CD4-positive, alpha-beta memory T cell (primary cell): ENCODE measurements at regions not wholly inside any gene's neighbourhood (a gene's known extent, or its start where the extent isn't known, plus 50 kb on each side); places are given as distances from the start of the nearest gene placed in this dataset.

Experiments
- CTCF ChIA-PET: fragments of 350-600 bp; sonication (Branson Sonifier 250); formaldehyde crosslinking; loops from one replicate; lab custom pipeline; 2021; ENCODE audit warnings: inconsistent platforms; ENCODE audit not compliant: partially characterized antibody; lab: Charles Lee
- POLR2A ChIA-PET: fragments of 350-600 bp; sonication (Branson Sonifier 250); formaldehyde crosslinking; loops from one replicate; lab custom pipeline; 2021; ENCODE audit not compliant: partially characterized antibody; lab: Charles Lee
- DNase-seq, 5 donors: peaks; one replicate each; pipeline versions ENCODE4 v3.0.0 to v3.0.0-alpha.2; 2020 to 2022; ENCODE audit warnings: mixed read lengths in 1 of 5
- H3K27ac ChIP-seq: one replicate; pipeline ENCODE4 v1.7.0; 2013; ENCODE audit warnings: low read depth, low read length
- H3K27me3 ChIP-seq: 2 replicates; pipeline ENCODE4 v1.7.0; 2013; ENCODE audit warnings: mild to moderate bottlenecking, low read length, moderate library complexity; ENCODE audit not compliant: insufficient read depth
- H3K36me3 ChIP-seq: 2 replicates; pipeline ENCODE4 v1.7.0; 2013; ENCODE audit warnings: mild to moderate bottlenecking, low read length, moderate library complexity; ENCODE audit not compliant: insufficient read depth
- H3K4me1 ChIP-seq: 2 replicates; pipeline ENCODE4 v1.7.0; 2013; ENCODE audit warnings: mild to moderate bottlenecking, low read length, moderate library complexity; ENCODE audit not compliant: insufficient read depth
- H3K4me3 ChIP-seq, 2 donors: one replicate each; pipeline ENCODE4 v1.7.0; 2013; ENCODE audit warnings: low read length in 2 of 2, mild to moderate bottlenecking in 1 of 2
- H3K9me3 ChIP-seq, 2 donors: one replicate each; pipeline ENCODE4 v1.7.0; 2013; ENCODE audit warnings: low read length in 2 of 2, control low read depth in 1 of 2; ENCODE audit not compliant: control insufficient read depth in 1 of 2
- H3K27ac Mint-ChIP-seq, 7 donors: one replicate each; pipeline ENCODE4 v1.8.0; 2020 to 2021; ENCODE audit warnings: mixed read lengths in 7 of 7, mild to moderate bottlenecking in 6 of 7, inconsistent platforms in 3 of 7, moderate library complexity in 3 of 7
- H3K27me3 Mint-ChIP-seq, 2 donors: one replicate each; pipeline ENCODE4 v1.8.0; 2020 to 2021; ENCODE audit warnings: mixed read lengths in 2 of 2
- H3K36me3 Mint-ChIP-seq, 2 donors: one replicate each; pipeline ENCODE4 v1.8.0; 2020 to 2021; ENCODE audit warnings: mixed read lengths in 2 of 2, inconsistent platforms in 1 of 2, mild to moderate bottlenecking in 1 of 2
- H3K4me1 Mint-ChIP-seq, 4 donors: one replicate each; pipeline ENCODE4 v1.8.0; 2020 to 2021; ENCODE audit warnings: mixed read lengths in 4 of 4, mild to moderate bottlenecking in 1 of 4
- H3K4me3 Mint-ChIP-seq, 8 donors: one replicate each; pipeline ENCODE4 v1.8.0; 2020 to 2021; ENCODE audit warnings: mixed read lengths in 8 of 8, mild to moderate bottlenecking in 7 of 8, moderate library complexity in 6 of 8, inconsistent platforms in 3 of 8
- H3K9me3 Mint-ChIP-seq, 8 donors: one replicate each; pipeline ENCODE4 v1.8.0; 2020 to 2021; ENCODE audit warnings: mixed read lengths in 8 of 8, mild to moderate bottlenecking in 5 of 8, inconsistent platforms in 3 of 8, moderate library complexity in 1 of 8
- intact Hi-C: fragments of 100-400 bp; cut with micrococcal nuclease; formaldehyde crosslinking; loops from one replicate; pipeline ENCODE4 v1.15.1; 2023

DNA sequence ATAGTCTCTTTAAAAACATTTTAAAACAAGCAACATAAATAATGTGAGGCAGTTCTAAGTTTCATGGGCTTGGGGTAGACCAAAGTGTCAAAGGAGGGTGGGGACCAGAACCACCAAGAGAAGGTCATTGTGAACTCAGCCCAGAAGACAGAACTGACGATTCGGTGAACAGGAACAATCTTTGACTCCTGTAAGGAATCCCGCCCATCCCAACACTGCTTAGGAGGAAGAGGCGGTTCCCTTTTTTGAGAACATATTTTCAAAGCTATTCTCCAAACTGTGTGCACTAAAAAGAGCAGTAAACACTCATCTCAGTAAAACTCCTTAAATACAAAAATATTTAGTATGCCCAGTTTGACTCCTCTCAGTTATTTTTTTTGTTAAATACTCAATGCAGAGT lies 176.5 kb upstream of the TLE4 start:
- DNase-seq: no peak

DNA sequence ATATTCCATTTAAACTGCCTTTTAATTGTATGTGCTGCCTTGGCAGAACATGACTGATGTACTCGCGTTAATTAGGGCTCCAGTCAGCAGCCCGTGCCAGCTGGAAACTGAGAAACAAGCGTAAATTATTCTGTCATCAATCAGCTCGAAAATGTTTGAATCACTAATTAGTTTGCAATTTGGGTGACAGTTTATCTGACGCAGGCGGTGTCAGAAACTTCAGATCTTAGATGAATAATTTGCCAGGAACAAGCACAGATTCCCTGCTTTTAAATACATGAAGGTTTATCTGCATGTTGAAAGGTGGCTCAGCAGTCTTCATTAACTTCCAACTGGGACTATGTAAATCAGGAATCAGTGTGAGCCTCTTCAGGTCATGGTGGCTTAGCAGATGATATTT lies 176.0 kb upstream of the TLE4 start:
- H3K4me3 ChIP-seq: no peak overlapping the region
- Mint-ChIP-seq H3K27ac (no peak overlapping the region), H3K9me3 (no peaks in the 10 kb centered on the region)

More for the DNA sequence above, 176.5 kb upstream of the TLE4 start:
- ChIA-PET POLR2A (no interaction called here), CTCF (no interaction called here)
- no peak overlapping the region for H3K4me3 ChIP-seq
- no peaks in the 10 kb centered on the region for H3K36me3 Mint-ChIP-seq
- no peaks in the 10 kb centered on the region for H3K36me3 ChIP-seq
- no peaks in the 10 kb centered on the region for H3K9me3 ChIP-seq
- H3K27me3 ChIP-seq: no peaks in the 10 kb centered on the region
- intact Hi-C loops: no loop called here
- H3K4me1 ChIP-seq: no peaks in the 10 kb centered on the region
- no peak overlapping the region for H3K27ac Mint-ChIP-seq
- no peak overlapping the region for H3K27ac ChIP-seq
- no peaks in the 10 kb centered on the region for H3K9me3 Mint-ChIP-seq
- H3K4me1 Mint-ChIP-seq: no peaks in the 10 kb centered on the region
- peaks cover 1 to 6% of the 10 kb centered on the region in 2 donors for H3K27me3 Mint-ChIP-seq
- H3K4me3 Mint-ChIP-seq: no peak overlapping the region

GRCh38 chr9:79396168-79396567 lies 175.6 kb upstream of the TLE4 start:
- Histone ChIP-seq H3K4me1 (no peaks in the 10 kb centered on the region), H3K27ac (no peak overlapping the region), H3K27me3 (no peaks in the 10 kb centered on the region), H3K36me3 (no peaks in the 10 kb centered on the region), H3K4me3 (no peak overlapping the region), H3K9me3 (no peaks in the 10 kb centered on the region)
- H3K4me1 Mint-ChIP-seq: no peaks in the 10 kb centered on the region
- H3K9me3 Mint-ChIP-seq: no peaks in the 10 kb centered on the region
- H3K36me3 Mint-ChIP-seq: no peaks in the 10 kb centered on the region
- no peak overlapping the region for H3K27ac Mint-ChIP-seq
- no peak overlapping the region for H3K4me3 Mint-ChIP-seq
- POLR2A ChIA-PET: no interaction called here
- no peak for DNase-seq
- intact Hi-C loops: no loop called here
- H3K27me3 Mint-ChIP-seq: no peaks in the 10 kb centered on the region
- CTCF ChIA-PET: no interaction called here

More for the DNA sequence above, 176.0 kb upstream of the TLE4 start:
- CTCF ChIA-PET: no interaction called here
- H3K9me3 ChIP-seq: no peaks in the 10 kb centered on the region
- POLR2A ChIA-PET: no interaction called here
- Mint-ChIP-seq H3K27me3 (peaks cover 0 to under 1% of the 10 kb centered on the region in 2 donors), H3K36me3 (no peaks in the 10 kb centered on the region), H3K4me1 (no peaks in the 10 kb centered on the region), H3K4me3 (no peak overlapping the region)
- H3K27me3 ChIP-seq: no peaks in the 10 kb centered on the region
- no peak overlapping the region for H3K27ac ChIP-seq
- no peaks in the 10 kb centered on the region for H3K4me1 ChIP-seq
- no peak for DNase-seq
- intact Hi-C loops: no loop called here
- H3K36me3 ChIP-seq: no peaks in the 10 kb centered on the region

GRCh38 chr9:79403495-79403894 lies 168.3 kb upstream of the TLE4 start:
- Mint-ChIP-seq H3K27ac (no peak overlapping the region), H3K4me3 (no peak overlapping the region), H3K36me3 (no peaks in the 10 kb centered on the region), H3K4me1 (no peaks in the 10 kb centered on the region), H3K9me3 (peaks cover 0 to 3% (median 0%) of the 10 kb centered on the region in 8 donors), H3K27me3 (no peaks in the 10 kb centered on the region)
- H3K27me3 ChIP-seq: no peaks in the 10 kb centered on the region
- no peaks in the 10 kb centered on the region for H3K4me1 ChIP-seq
- H3K36me3 ChIP-seq: no peaks in the 10 kb centered on the region
- intact Hi-C loops: loop anchor here (10.0 kb wide), 1 partner anchor 771 kb away; no protein-coding TSS in a partner anchor
- ChIA-PET CTCF (interaction anchor here (0.8 to 1.9 kb wide), 2 partner anchors 15 to 772 kb away, joined by 3 to 5 read pairs; no protein-coding TSS in a partner anchor), POLR2A (no interaction called here)
- no peak overlapping the region for H3K4me3 ChIP-seq
- peak in 2 of 5 donors; percentile 1 to 4 for DNase-seq
- H3K27ac ChIP-seq: no peak overlapping the region
- H3K9me3 ChIP-seq: no peaks in the 10 kb centered on the region

- DNase-seq: no peak
- H3K4me3 Mint-ChIP-seq: no peak overlapping the region
- Histone ChIP-seq H3K4me3 (no peak overlapping the region), H3K36me3 (no peaks in the 10 kb centered on the region), H3K27ac (no peak overlapping the region), H3K4me1 (no peaks in the 10 kb centered on the region), H3K27me3 (no peaks in the 10 kb centered on the region), H3K9me3 (no peaks in the 10 kb centered on the region)
- intact Hi-C loops: loop anchor here (10.0 kb wide), 1 partner anchor 767 kb away; no protein-coding TSS in a partner anchor
- peaks cover 0 to 3% (median 0%) of the 10 kb centered on the region in 8 donors for H3K9me3 Mint-ChIP-seq
- no peaks in the 10 kb centered on the region for H3K36me3 Mint-ChIP-seq
- no peaks in the 10 kb centered on the region for H3K4me1 Mint-ChIP-seq
- no peak overlapping the region for H3K27ac Mint-ChIP-seq
- CTCF ChIA-PET: no interaction called here
- H3K27me3 Mint-ChIP-seq: peaks cover 0 to 5% of the 10 kb centered on the region in 2 donors
- POLR2A ChIA-PET: no interaction called here
Measured at GRCh38 chr9:79408200-79408599, 163.6 kb upstream of the TLE4 start.

DNA sequence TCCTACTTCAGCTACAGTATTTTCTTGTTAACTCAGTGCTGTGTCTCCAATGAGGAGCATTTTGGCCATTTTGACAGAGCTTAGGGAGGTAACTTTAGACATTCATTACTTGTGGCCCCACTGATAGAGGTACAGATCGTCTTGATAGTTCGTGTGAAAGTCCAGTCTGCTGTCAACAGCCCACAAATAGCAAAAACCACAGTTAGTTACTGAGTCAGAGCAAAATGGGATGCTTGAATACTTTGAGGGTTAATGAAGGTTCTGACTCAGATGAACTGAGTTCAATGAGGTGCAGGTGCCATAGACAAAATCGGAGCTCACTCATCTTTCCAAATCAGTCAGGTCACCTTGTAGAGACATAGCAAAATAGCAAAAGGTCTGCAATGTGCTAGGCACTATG lies 163.1 kb upstream of the TLE4 start:
- H3K9me3 Mint-ChIP-seq: peaks cover 0 to 3% (median 0%) of the 10 kb centered on the region in 8 donors
- no peaks in the 10 kb centered on the region for H3K4me1 Mint-ChIP-seq
- H3K27ac ChIP-seq: no peak overlapping the region
- H3K27ac Mint-ChIP-seq: no peak overlapping the region
- H3K4me1 ChIP-seq: no peaks in the 10 kb centered on the region
- POLR2A ChIA-PET: no interaction called here
- H3K36me3 Mint-ChIP-seq: no peaks in the 10 kb centered on the region
- no peaks in the 10 kb centered on the region for H3K36me3 ChIP-seq
- CTCF ChIA-PET: no interaction called here
- peaks cover 0 to 5% of the 10 kb centered on the region in 2 donors for H3K27me3 Mint-ChIP-seq
- no peaks in the 10 kb centered on the region for H3K9me3 ChIP-seq
- H3K4me3 Mint-ChIP-seq: no peak overlapping the region
- no peaks in the 10 kb centered on the region for H3K27me3 ChIP-seq
- no peak for DNase-seq
- intact Hi-C loops: loop anchor here (10.0 kb wide), 1 partner anchor 766 kb away; no protein-coding TSS in a partner anchor
- H3K4me3 ChIP-seq: no peak overlapping the region

GRCh38 chr9:79409182-79409823 lies 162.5 kb upstream of the TLE4 start:
- intact Hi-C loops: loop anchor here (10.0 kb wide), 1 partner anchor 765 kb away; no protein-coding TSS in a partner anchor

More at GRCh38 chr9:79409182-79409823, 162.5 kb upstream of the TLE4 start:
- H3K27me3 Mint-ChIP-seq: peaks cover 0 to 5% of the 10 kb centered on the region in 2 donors
- no peaks in the 10 kb centered on the region for H3K36me3 Mint-ChIP-seq
- Histone ChIP-seq H3K36me3 (no peaks in the 10 kb centered on the region), H3K4me3 (no peak overlapping the region), H3K9me3 (no peaks in the 10 kb centered on the region), H3K4me1 (no peaks in the 10 kb centered on the region), H3K27ac (no peak overlapping the region), H3K27me3 (no peaks in the 10 kb centered on the region)
- H3K9me3 Mint-ChIP-seq: peaks cover 0 to 3% (median 0%) of the 10 kb centered on the region in 8 donors
- DNase-seq: no peak
- POLR2A ChIA-PET: no interaction called here
- no peak overlapping the region for H3K27ac Mint-ChIP-seq
- no peak overlapping the region for H3K4me3 Mint-ChIP-seq
- no peaks in the 10 kb centered on the region for H3K4me1 Mint-ChIP-seq
- CTCF ChIA-PET: no interaction called here
